Limb (tissue), 2 donors: ENCODE measurements at regions not wholly inside any gene's neighbourhood (a gene's known extent, or its start where the extent isn't known, plus 50 kb on each side); places are given as distances from the start of the nearest gene placed in this dataset.
"Not testable (repeated sequence)": the region's sequence is repeated elsewhere in the genome, so short reads cannot be mapped to it uniquely, and the experiment has no call there.

Experiments
- DNase-seq, 2 donors: peaks; one replicate each; pipeline ENCODE4 v3.0.0-alpha.2; 2016; ENCODE audit errors: extremely low spot score in 2 of 2

GRCh38 chr10:33070101-33070500, 112.1 kb upstream of the ITGB1 start:
- no peak for DNase-seq

GRCh38 chr10:33067917-33068316, 109.9 kb upstream of the ITGB1 start:
- no peak for DNase-seq

- DNase-seq = no peak
Observed at GRCh38 chr10:33067481-33067880, 109.5 kb upstream of the ITGB1 start.

- no peak for DNase-seq
Observed at GRCh38 chr10:33066558-33067236, 108.7 kb upstream of the ITGB1 start.

GRCh38 chr10:33065111-33065510, 107.1 kb upstream of the ITGB1 start:
- DNase-seq = no peak

- no peak for DNase-seq
Observed at GRCh38 chr10:33064706-33065105, 106.7 kb upstream of the ITGB1 start.

GRCh38 chr10:33057620-33058019, 99.6 kb upstream of the ITGB1 start:
- DNase-seq = no peak

GRCh38 chr10:33056828-33057596, 99.0 kb upstream of the ITGB1 start:
- DNase-seq = no peak

- DNase-seq = no peak
Observed at GRCh38 chr10:33055625-33056024, 97.6 kb upstream of the ITGB1 start.

- no peak for DNase-seq
Observed at GRCh38 chr10:33052915-33053810, 95.1 kb upstream of the ITGB1 start.

- DNase-seq = no peak
Observed at GRCh38 chr10:33052263-33052875, 94.3 kb upstream of the ITGB1 start.

- not testable (repeated sequence) for DNase-seq
Observed at GRCh38 chr10:33049963-33050920, 92.2 kb upstream of the ITGB1 start.

- DNase-seq = no peak
Observed at GRCh38 chr10:33048223-33048622, 90.2 kb upstream of the ITGB1 start.

GRCh38 chr10:33047655-33048054, 89.6 kb upstream of the ITGB1 start:
- no peak for DNase-seq

GRCh38 chr10:33046792-33047191, 88.8 kb upstream of the ITGB1 start:
- DNase-seq = no peak

GRCh38 chr10:33045421-33045820, 87.4 kb upstream of the ITGB1 start:
- DNase-seq = no peak

GRCh38 chr10:33042565-33042964, 84.5 kb upstream of the ITGB1 start:
- no peak for DNase-seq

GRCh38 chr10:33041783-33042437, 83.9 kb upstream of the ITGB1 start:
- DNase-seq = no peak

GRCh38 chr10:33040436-33040835, 82.4 kb upstream of the ITGB1 start:
- no peak for DNase-seq

- no peak for DNase-seq
Observed at GRCh38 chr10:33039181-33039580, 81.2 kb upstream of the ITGB1 start.
